MG63 (cell line): ENCODE measurements at regions not wholly inside any gene's neighbourhood (a gene's known extent, or its start where the extent isn't known, plus 50 kb on each side); places are given as distances from the start of the nearest gene placed in this dataset.
"Not testable (repeated sequence)": the region's sequence is repeated elsewhere in the genome, so short reads cannot be mapped to it uniquely, and the experiment has no call there.

ENCODE experiments used
- DNase-seq: peaks from one replicate; pipeline ENCODE4 v3.0.0-alpha.2; 2020
- H3K27me3 ChIP-seq: fragments of 250-450 bp; sonication (Bioruptor Pico); 2 replicates; pipeline ENCODE4 v1.5.1; 2020; ENCODE audit warnings: mild to moderate bottlenecking, moderate library complexity
- H3K36me3 ChIP-seq: fragments of 250-450 bp; sonication (Bioruptor Pico); 2 replicates; pipeline ENCODE4 v1.5.1; 2020; ENCODE audit warnings: mild to moderate bottlenecking, moderate library complexity
- H3K4me3 ChIP-seq: fragments of 250-450 bp; sonication (Bioruptor Pico); 2 replicates; pipeline ENCODE4 v1.5.1; 2020; ENCODE audit warnings: mild to moderate bottlenecking, moderate library complexity
- H3K9me3 ChIP-seq: fragments of 250-450 bp; sonication (Bioruptor Pico); 2 replicates; pipeline ENCODE4 v1.5.1; 2020; ENCODE audit warnings: mild to moderate bottlenecking, moderate library complexity

GRCh38 chr1:80369780-80370179 is 1363.2 kb upstream of the ADGRL4 start:
- Histone ChIP-seq H3K36me3 (no peaks in the 10 kb centered on the region), H3K4me3 (no peak overlapping the region), H3K27me3 (no peaks in the 10 kb centered on the region), H3K9me3 (no peaks in the 10 kb centered on the region)
- no peak for DNase-seq

- H3K36me3 ChIP-seq = no peaks in the 10 kb centered on the region
- H3K27me3 ChIP-seq = no peaks in the 10 kb centered on the region
- H3K9me3 ChIP-seq = no peaks in the 10 kb centered on the region
- no peak for DNase-seq
- no peak overlapping the region for H3K4me3 ChIP-seq
Measured at GRCh38 chr1:80367058-80367457, 1360.5 kb upstream of the ADGRL4 start.

GRCh38 chr1:80365359-80366021 is 1359.0 kb upstream of the ADGRL4 start:
- H3K9me3 ChIP-seq = no peaks in the 10 kb centered on the region
- no peak for DNase-seq
- no peak overlapping the region for H3K4me3 ChIP-seq
- no peaks in the 10 kb centered on the region for H3K36me3 ChIP-seq
- no peaks in the 10 kb centered on the region for H3K27me3 ChIP-seq

- Histone ChIP-seq H3K4me3 (no peak overlapping the region), H3K27me3 (no peaks in the 10 kb centered on the region), H3K36me3 (no peaks in the 10 kb centered on the region), H3K9me3 (no peaks in the 10 kb centered on the region)
- DNase-seq = no peak
Measured at GRCh38 chr1:80363689-80364475, 1357.4 kb upstream of the ADGRL4 start.

GRCh38 chr1:80359666-80360065 is 1353.1 kb upstream of the ADGRL4 start:
- Histone ChIP-seq H3K27me3 (no peaks in the 10 kb centered on the region), H3K9me3 (no peaks in the 10 kb centered on the region), H3K4me3 (no peak overlapping the region), H3K36me3 (no peaks in the 10 kb centered on the region)
- no peak for DNase-seq

GRCh38 chr1:80349218-80349617 is 1342.7 kb upstream of the ADGRL4 start:
- Histone ChIP-seq H3K9me3 (no peaks in the 10 kb centered on the region), H3K27me3 (no peaks in the 10 kb centered on the region), H3K36me3 (no peaks in the 10 kb centered on the region), H3K4me3 (no peak overlapping the region)
- DNase-seq = no peak

GRCh38 chr1:80341021-80341420 is 1334.5 kb upstream of the ADGRL4 start:
- no peak for DNase-seq
- H3K9me3 ChIP-seq = no peaks in the 10 kb centered on the region
- no peaks in the 10 kb centered on the region for H3K36me3 ChIP-seq
- H3K27me3 ChIP-seq = no peaks in the 10 kb centered on the region
- no peak overlapping the region for H3K4me3 ChIP-seq

GRCh38 chr1:80318108-80318507 is 1311.6 kb upstream of the ADGRL4 start:
- Histone ChIP-seq H3K36me3 (no peaks in the 10 kb centered on the region), H3K27me3 (no peaks in the 10 kb centered on the region), H3K4me3 (no peak overlapping the region), H3K9me3 (no peaks in the 10 kb centered on the region)
- no peak for DNase-seq

GRCh38 chr1:80310703-80311245 is 1304.2 kb upstream of the ADGRL4 start:
- no peak for DNase-seq
- H3K36me3 ChIP-seq = no peaks in the 10 kb centered on the region
- H3K27me3 ChIP-seq = no peaks in the 10 kb centered on the region
- no peaks in the 10 kb centered on the region for H3K9me3 ChIP-seq
- no peak overlapping the region for H3K4me3 ChIP-seq

GRCh38 chr1:80305466-80305865 is 1298.9 kb upstream of the ADGRL4 start:
- Histone ChIP-seq H3K9me3 (no peaks in the 10 kb centered on the region), H3K4me3 (no peak overlapping the region), H3K27me3 (no peaks in the 10 kb centered on the region), H3K36me3 (no peaks in the 10 kb centered on the region)
- no peak for DNase-seq

- no peak for DNase-seq
- no peaks in the 10 kb centered on the region for H3K9me3 ChIP-seq
Measured at GRCh38 chr1:80293818-80294217, 1287.3 kb upstream of the ADGRL4 start.

GRCh38 chr1:80288750-80289149 is 1282.2 kb upstream of the ADGRL4 start:
- H3K4me3 ChIP-seq, H3K27me3 ChIP-seq, DNase-seq, H3K36me3 ChIP-seq, H3K9me3 ChIP-seq: not testable (repeated sequence)

More at GRCh38 chr1:80293818-80294217, 1287.3 kb upstream of the ADGRL4 start:
- Histone ChIP-seq H3K4me3 (no peak overlapping the region), H3K27me3 (no peaks in the 10 kb centered on the region), H3K36me3 (no peaks in the 10 kb centered on the region)

GRCh38 chr1:80282536-80282935 is 1276.0 kb upstream of the ADGRL4 start:
- H3K27me3 ChIP-seq = no peaks in the 10 kb centered on the region
- no peaks in the 10 kb centered on the region for H3K36me3 ChIP-seq
- no peak for DNase-seq
- no peak overlapping the region for H3K4me3 ChIP-seq
- H3K9me3 ChIP-seq = no peaks in the 10 kb centered on the region

GRCh38 chr1:80278936-80279335 is 1272.4 kb upstream of the ADGRL4 start:
- Histone ChIP-seq H3K9me3 (no peaks in the 10 kb centered on the region), H3K4me3 (no peak overlapping the region), H3K36me3 (no peaks in the 10 kb centered on the region), H3K27me3 (no peaks in the 10 kb centered on the region)
- DNase-seq = no peak

- no peaks in the 10 kb centered on the region for H3K9me3 ChIP-seq
- H3K4me3 ChIP-seq = no peak overlapping the region
- no peak for DNase-seq
- no peaks in the 10 kb centered on the region for H3K27me3 ChIP-seq
- H3K36me3 ChIP-seq = no peaks in the 10 kb centered on the region
Measured at GRCh38 chr1:80274256-80274655, 1267.7 kb upstream of the ADGRL4 start.

GRCh38 chr1:80272495-80272894 is 1266.0 kb upstream of the ADGRL4 start:
- H3K27me3 ChIP-seq = no peaks in the 10 kb centered on the region
- DNase-seq = no peak

GRCh38 chr1:80258659-80259058 is 1252.1 kb upstream of the ADGRL4 start:
- no peaks in the 10 kb centered on the region for H3K27me3 ChIP-seq
- no peak overlapping the region for H3K4me3 ChIP-seq
- no peak for DNase-seq
- no peaks in the 10 kb centered on the region for H3K36me3 ChIP-seq
- H3K9me3 ChIP-seq = no peaks in the 10 kb centered on the region

More at GRCh38 chr1:80272495-80272894, 1266.0 kb upstream of the ADGRL4 start:
- Histone ChIP-seq H3K36me3 (no peaks in the 10 kb centered on the region), H3K4me3 (no peak overlapping the region), H3K9me3 (no peaks in the 10 kb centered on the region)

GRCh38 chr1:80251591-80251990 is 1245.1 kb upstream of the ADGRL4 start:
- Histone ChIP-seq H3K9me3 (no peaks in the 10 kb centered on the region), H3K27me3 (no peaks in the 10 kb centered on the region), H3K4me3 (no peak overlapping the region), H3K36me3 (no peaks in the 10 kb centered on the region)
- no peak for DNase-seq
